GM21367 (cell line): ENCODE measurements at regions not wholly inside any gene's neighbourhood (a gene's known extent, or its start where the extent isn't known, plus 50 kb on each side); places are given as distances from the start of the nearest gene placed in this dataset.
"Not testable (repeated sequence)": the region's sequence is repeated elsewhere in the genome, so short reads cannot be mapped to it uniquely, and the experiment has no call there.

Experiments
- ATAC-seq: cut with Tn5 transposase; IDR thresholded peaks from one replicate; pipeline ENCODE4 v1.9.1; 2021; ENCODE audit not compliant: unreplicated experiment

GRCh38 chr2:16395601-16396000 lies 270.0 kb downstream of the CYRIA start:
- no peak for ATAC-seq

- no peak for ATAC-seq
These were observed 270.6 kb downstream of the CYRIA start for GRCh38 chr2:16394986-16395550.

- ATAC-seq = no peak
These were observed 271.3 kb downstream of the CYRIA start for GRCh38 chr2:16394072-16394985.

GRCh38 chr2:16393500-16394071 lies 272.0 kb downstream of the CYRIA start:
- ATAC-seq = no peak

GRCh38 chr2:16392647-16393499 lies 272.8 kb downstream of the CYRIA start:
- no peak for ATAC-seq

- no peak for ATAC-seq
These were observed 273.6 kb downstream of the CYRIA start for GRCh38 chr2:16391986-16392385.

GRCh38 chr2:16390561-16390960 lies 275.1 kb downstream of the CYRIA start:
- ATAC-seq = no peak

GRCh38 chr2:16389611-16390010 lies 276.0 kb downstream of the CYRIA start:
- ATAC-seq = no peak

GRCh38 chr2:16388199-16388830 lies 277.3 kb downstream of the CYRIA start:
- ATAC-seq = not testable (repeated sequence)

GRCh38 chr2:16387461-16387984 lies 278.1 kb downstream of the CYRIA start:
- no peak for ATAC-seq

- ATAC-seq = no peak
These were observed 279.2 kb downstream of the CYRIA start for GRCh38 chr2:16386431-16386830.

GRCh38 chr2:16386031-16386430 lies 279.6 kb downstream of the CYRIA start:
- no peak for ATAC-seq

GRCh38 chr2:16385341-16385740 lies 280.3 kb downstream of the CYRIA start:
- no peak for ATAC-seq

GRCh38 chr2:16383411-16383810 lies 282.2 kb downstream of the CYRIA start:
- no peak for ATAC-seq

GRCh38 chr2:16382451-16382850 lies 283.2 kb downstream of the CYRIA start:
- no peak for ATAC-seq

- no peak for ATAC-seq
These were observed 284.1 kb downstream of the CYRIA start for GRCh38 chr2:16381511-16381910.

- ATAC-seq = not testable (repeated sequence)
These were observed 285.7 kb downstream of the CYRIA start for GRCh38 chr2:16379901-16380300.

GRCh38 chr2:16379061-16379460 lies 286.6 kb downstream of the CYRIA start:
- not testable (repeated sequence) for ATAC-seq

GRCh38 chr2:16378031-16378430 lies 287.6 kb downstream of the CYRIA start:
- ATAC-seq = no peak

- no peak for ATAC-seq
These were observed 289.7 kb downstream of the CYRIA start for GRCh38 chr2:16375981-16376380.
